Aorta (tissue), 5 donors: ENCODE measurements at regions not wholly inside any gene's neighbourhood (a gene's known extent, or its start where the extent isn't known, plus 50 kb on each side); places are given as distances from the start of the nearest gene placed in this dataset.

ENCODE experiments used
- ATAC-seq: fragments of 200-7000 bp; cut with Tn5 transposase; one replicate; pipeline ENCODE4 v1.9.1; 2022; ENCODE audit warnings: moderate library complexity; ENCODE audit not compliant: low FRiP score
- DNase-seq, 2 donors: peaks; one replicate each; pipeline ENCODE4 v3.0.0-alpha.2; 2020
- H3K27ac ChIP-seq, 2 donors: one replicate each; pipeline ENCODE4 v1.5.1; 2013; ENCODE audit warnings: low read length in 2 of 2, mild to moderate bottlenecking in 2 of 2, moderate library complexity in 2 of 2, control low read depth in 1 of 2, inconsistent platforms in 1 of 2, low read depth in 1 of 2
- H3K27me3 ChIP-seq, 2 donors: one replicate each; pipeline ENCODE4 v1.6.1; 2013; ENCODE audit warnings: control low read depth in 1 of 2, low read length in 1 of 2, mild to moderate bottlenecking in 1 of 2, moderate library complexity in 1 of 2; ENCODE audit not compliant: insufficient read depth in 2 of 2, control insufficient read depth in 1 of 2
- H3K36me3 ChIP-seq, 2 donors: one replicate each; pipeline ENCODE4 v1.6.1; 2013; ENCODE audit warnings: control low read depth in 1 of 2, low read length in 1 of 2, mild to moderate bottlenecking in 1 of 2; ENCODE audit not compliant: insufficient read depth in 2 of 2, control insufficient read depth in 1 of 2
- H3K4me1 ChIP-seq, 2 donors: one replicate each; pipeline ENCODE4 v1.6.1; 2013; ENCODE audit warnings: low read length in 2 of 2, control low read depth in 1 of 2, mild to moderate bottlenecking in 1 of 2, moderate library complexity in 1 of 2; ENCODE audit not compliant: insufficient read depth in 2 of 2, control insufficient read depth in 1 of 2
- H3K4me3 ChIP-seq, 2 donors: one replicate each; pipeline ENCODE4 v1.5.1; 2013; ENCODE audit warnings: low read length in 2 of 2, control low read depth in 1 of 2, mild to moderate bottlenecking in 1 of 2
- H3K9me3 ChIP-seq: one replicate; pipeline ENCODE4 v1.6.1; 2013; ENCODE audit warnings: mild to moderate bottlenecking, low read length; ENCODE audit not compliant: control insufficient read depth
- WGBS, 2 donors: extraction: QIAGEN DNeasy Blood & Tissue Kit; methylation state at CpG; one replicate each; pipeline ENCODE4 v1.1.7; 2013; 5-methylcytosine and 5-hydroxymethylcytosine counted together
- intact Hi-C, 2 donors: fragments of 100-400 bp; cut with DNase I; formaldehyde crosslinking; loops; one replicate each; pipeline versions ENCODE4 v1.14.2 to v1.15.0; 2022
- donor health status: healthy with polysubstance abuse.
- donor health status: Bipolar disorder and iron deficiency.
- donor health status: DM: no; HTN: no; CAD: no.
- donor health status: DM: no; HTN: no; CAD: no.
- donor health status: DM: yes; HTN: yes; CAD: no.

GRCh38 chr10:36577126-36577525 is 548.3 kb upstream of the ANKRD30A start:
- Histone ChIP-seq H3K9me3 (no peaks in the 10 kb centered on the region), H3K27ac (no peak overlapping the region), H3K36me3 (no peaks in the 10 kb centered on the region), H3K4me3 (no peak overlapping the region), H3K27me3 (no peaks in the 10 kb centered on the region), H3K4me1 (no peaks in the 10 kb centered on the region)
- intact Hi-C loops = no loop called here
- WGBS, 2 donors = 85 to 90% methylated on average over 1 of the region's 1 CpG
- DNase-seq = no peak
- no peak for ATAC-seq

- H3K9me3 ChIP-seq = no peaks in the 10 kb centered on the region
- no peaks in the 10 kb centered on the region for H3K36me3 ChIP-seq
- no peak for ATAC-seq
- DNase-seq = no peak
- H3K27ac ChIP-seq = no peak overlapping the region
- intact Hi-C loops = no loop called here
- H3K4me1 ChIP-seq = no peaks in the 10 kb centered on the region
- H3K27me3 ChIP-seq = no peaks in the 10 kb centered on the region
- H3K4me3 ChIP-seq = no peak overlapping the region
Observed at GRCh38 chr10:36574207-36574606, 551.2 kb upstream of the ANKRD30A start.

- 48 to 52% methylated on average over 2 of the region's 2 CpGs for WGBS, 2 donors
- DNase-seq = no peak
- H3K4me1 ChIP-seq = no peaks in the 10 kb centered on the region
- H3K27ac ChIP-seq = no peak overlapping the region
- no peak for ATAC-seq
- H3K9me3 ChIP-seq = no peaks in the 10 kb centered on the region
- no peaks in the 10 kb centered on the region for H3K36me3 ChIP-seq
- no peak overlapping the region for H3K4me3 ChIP-seq
- intact Hi-C loops = no loop called here
- no peaks in the 10 kb centered on the region for H3K27me3 ChIP-seq
Observed at GRCh38 chr10:36573246-36573645, 552.2 kb upstream of the ANKRD30A start.

- H3K4me1 ChIP-seq = no peaks in the 10 kb centered on the region
- intact Hi-C loops = no loop called here
- no peak overlapping the region for H3K27ac ChIP-seq
- no peaks in the 10 kb centered on the region for H3K9me3 ChIP-seq
- no peak overlapping the region for H3K4me3 ChIP-seq
- WGBS, 2 donors = 65 to 66% methylated on average over 4 of the region's 4 CpGs
- ATAC-seq (no peak), DNase-seq (no peak)
- H3K36me3 ChIP-seq = no peaks in the 10 kb centered on the region
- no peaks in the 10 kb centered on the region for H3K27me3 ChIP-seq
Observed at GRCh38 chr10:36564433-36564832, 561.0 kb upstream of the ANKRD30A start.

- Histone ChIP-seq H3K27ac (no peak overlapping the region), H3K4me3 (no peak overlapping the region), H3K9me3 (no peaks in the 10 kb centered on the region), H3K4me1 (no peaks in the 10 kb centered on the region), H3K36me3 (no peaks in the 10 kb centered on the region), H3K27me3 (no peaks in the 10 kb centered on the region)
- intact Hi-C loops = no loop called here
- ATAC-seq = peak; percentile 57
- WGBS, 2 donors = 35 to 40% methylated on average over 8 of the region's 8 CpGs
- no peak for DNase-seq
Observed at GRCh38 chr10:36559412-36560400, 565.7 kb upstream of the ANKRD30A start.

GRCh38 chr10:36556468-36556867 is 568.9 kb upstream of the ANKRD30A start:
- DNase-seq (no peak), ATAC-seq (no peak)
- Histone ChIP-seq H3K27ac (no peak overlapping the region), H3K9me3 (no peaks in the 10 kb centered on the region), H3K36me3 (no peaks in the 10 kb centered on the region), H3K4me1 (no peaks in the 10 kb centered on the region), H3K4me3 (no peak overlapping the region), H3K27me3 (no peaks in the 10 kb centered on the region)
- intact Hi-C loops = no loop called here
- 28 to 58% methylated on average over 2 of the region's 2 CpGs for WGBS, 2 donors

GRCh38 chr10:36555036-36555435 is 570.4 kb upstream of the ANKRD30A start:
- 89 to 93% methylated on average over 2 of the region's 2 CpGs for WGBS, 2 donors
- Histone ChIP-seq H3K36me3 (no peaks in the 10 kb centered on the region), H3K27ac (no peak overlapping the region), H3K4me3 (no peak overlapping the region), H3K9me3 (no peaks in the 10 kb centered on the region), H3K27me3 (no peaks in the 10 kb centered on the region), H3K4me1 (no peaks in the 10 kb centered on the region)
- intact Hi-C loops = no loop called here
- no peak for ATAC-seq
- DNase-seq = no peak

GRCh38 chr10:36547965-36548364 is 577.4 kb upstream of the ANKRD30A start:
- no peak for DNase-seq
- Histone ChIP-seq H3K4me1 (no peaks in the 10 kb centered on the region), H3K4me3 (no peak overlapping the region), H3K27me3 (no peaks in the 10 kb centered on the region), H3K9me3 (no peaks in the 10 kb centered on the region), H3K27ac (no peak overlapping the region), H3K36me3 (no peaks in the 10 kb centered on the region)
- 91% methylated on average over 2 of the region's 2 CpGs for WGBS, 2 donors
- no peak for ATAC-seq
- intact Hi-C loops = no loop called here

GRCh38 chr10:36542493-36542892 is 582.9 kb upstream of the ANKRD30A start:
- no peaks in the 10 kb centered on the region for H3K36me3 ChIP-seq
- H3K4me1 ChIP-seq = no peaks in the 10 kb centered on the region
- DNase-seq (no peak), ATAC-seq (no peak)
- WGBS, 2 donors = 47 to 52% methylated on average over 4 of the region's 4 CpGs
- H3K27me3 ChIP-seq = no peaks in the 10 kb centered on the region
- no peaks in the 10 kb centered on the region for H3K9me3 ChIP-seq
- no peak overlapping the region for H3K4me3 ChIP-seq
- intact Hi-C loops = no loop called here
- H3K27ac ChIP-seq = no peak overlapping the region
